Caki2 (cell line): ENCODE measurements at regions not wholly inside any gene's neighbourhood (a gene's known extent, or its start where the extent isn't known, plus 50 kb on each side); places are given as distances from the start of the nearest gene placed in this dataset.
A peak's percentile ranks its signal among the peaks of the same experiment; 100 is the strongest.

Experiments used
- DNase-seq: peaks from one replicate; pipeline ENCODE4 v3.0.0-alpha.2; 2015; ENCODE audit warnings: low read depth
- in situ Hi-C: cut with HindIII; loops from 2 replicates; pipeline ENCODE4 v1.10.0; 2016; ENCODE audit warnings: low sequenced_read_pairs, low pct_unique_long_range_greater_than_20kb, mixed read lengths

- in situ Hi-C loops = no loop called here
- DNase-seq = peak; percentile 73
Measured at GRCh38 chr5:110903966-110904365, 165.2 kb downstream of the SLC25A46 start.

GRCh38 chr5:110908848-110909247 is 162.7 kb upstream of the TSLP start:
- DNase-seq = no peak
- in situ Hi-C loops = no loop called here

- in situ Hi-C loops = no loop called here
- DNase-seq = no peak
Measured at GRCh38 chr5:110909415-110909814, 162.1 kb upstream of the TSLP start.

GRCh38 chr5:110909950-110910349 is 161.6 kb upstream of the TSLP start:
- in situ Hi-C loops = no loop called here
- no peak for DNase-seq

GRCh38 chr5:110913221-110913620 is 158.3 kb upstream of the TSLP start:
- in situ Hi-C loops = no loop called here
- DNase-seq = no peak

- in situ Hi-C loops = no loop called here
- DNase-seq = peak; percentile 72
Measured at GRCh38 chr5:110916381-110917049, 155.0 kb upstream of the TSLP start.

- peak; percentile 88 for DNase-seq
- in situ Hi-C loops = no loop called here
Measured at GRCh38 chr5:110917161-110917875, 154.2 kb upstream of the TSLP start.

GRCh38 chr5:110918683-110919082 is 152.8 kb upstream of the TSLP start:
- in situ Hi-C loops = no loop called here
- DNase-seq = no peak

GRCh38 chr5:110923971-110924370 is 147.5 kb upstream of the TSLP start:
- in situ Hi-C loops = no loop called here
- DNase-seq = no peak

GRCh38 chr5:110925398-110925797 is 146.1 kb upstream of the TSLP start:
- in situ Hi-C loops = no loop called here
- no peak for DNase-seq

- no peak for DNase-seq
- in situ Hi-C loops = no loop called here
Measured at GRCh38 chr5:110925916-110926315, 145.6 kb upstream of the TSLP start.

- in situ Hi-C loops = no loop called here
- DNase-seq = no peak
Measured at GRCh38 chr5:110932755-110933488, 138.6 kb upstream of the TSLP start.

GRCh38 chr5:110940136-110940535 is 131.4 kb upstream of the TSLP start:
- DNase-seq = no peak
- in situ Hi-C loops = no loop called here

- DNase-seq = peak; percentile 23
Measured at GRCh38 chr5:110945874-110946436, 125.6 kb upstream of the TSLP start.

GRCh38 chr5:110951373-110951791 is 120.1 kb upstream of the TSLP start:
- peak; percentile 92 for DNase-seq

More at GRCh38 chr5:110945874-110946436, 125.6 kb upstream of the TSLP start:
- in situ Hi-C loops = no loop called here

GRCh38 chr5:110956280-110956912 is 115.1 kb upstream of the TSLP start:
- in situ Hi-C loops = no loop called here

More at GRCh38 chr5:110951373-110951791, 120.1 kb upstream of the TSLP start:
- in situ Hi-C loops = no loop called here

GRCh38 chr5:110956913-110957813 is 114.3 kb upstream of the TSLP start:
- in situ Hi-C loops = no loop called here

More at GRCh38 chr5:110956280-110956912, 115.1 kb upstream of the TSLP start:
- DNase-seq = no peak

More at GRCh38 chr5:110956913-110957813, 114.3 kb upstream of the TSLP start:
- no peak for DNase-seq
